WI38 (cell line): ENCODE measurements at regions not wholly inside any gene's neighbourhood (a gene's known extent, or its start where the extent isn't known, plus 50 kb on each side); places are given as distances from the start of the nearest gene placed in this dataset.
"Not testable (repeated sequence)": the region's sequence is repeated elsewhere in the genome, so short reads cannot be mapped to it uniquely, and the experiment has no call there.

Experiments
- H3K4me3 ChIP-seq: 2 replicates; pipeline ENCODE4 v1.5.1; 2011; ENCODE audit warnings: low read depth, mild to moderate bottlenecking, control low read depth, low read length
- CTCF ChIP-seq: IDR thresholded peaks from 2 replicates; pipeline ENCODE4 v1.5.1; 2012; ENCODE audit warnings: low read depth, mild to moderate bottlenecking, control low read depth, low read length

- no peak overlapping the region for H3K4me3 ChIP-seq
- no peak for TF ChIP-seq CTCF
Observed at GRCh38 chr13:63853816-63854215, 2438.2 kb upstream of the PCDH20 start.

GRCh38 chr13:63851526-63851925 is 2435.9 kb upstream of the PCDH20 start:
- TF ChIP-seq CTCF: no peak
- no peak overlapping the region for H3K4me3 ChIP-seq

GRCh38 chr13:63843766-63844699 is 2428.4 kb upstream of the PCDH20 start:
- TF ChIP-seq CTCF: no peak
- no peak overlapping the region for H3K4me3 ChIP-seq

GRCh38 chr13:63842102-63842501 is 2426.5 kb upstream of the PCDH20 start:
- TF ChIP-seq CTCF: no peak
- H3K4me3 ChIP-seq: no peak overlapping the region

- TF ChIP-seq CTCF: no peak
- H3K4me3 ChIP-seq: no peak overlapping the region
Observed at GRCh38 chr13:63840551-63841421, 2425.1 kb upstream of the PCDH20 start.

- no peak for TF ChIP-seq CTCF
- H3K4me3 ChIP-seq: no peak overlapping the region
Observed at GRCh38 chr13:63838366-63839110, 2422.9 kb upstream of the PCDH20 start.

- H3K4me3 ChIP-seq: not testable (repeated sequence)
Observed at GRCh38 chr13:63837701-63838100, 2422.1 kb upstream of the PCDH20 start.

GRCh38 chr13:63829609-63830008 is 2414.0 kb upstream of the PCDH20 start:
- not testable (repeated sequence) for H3K4me3 ChIP-seq

GRCh38 chr13:63821785-63822184 is 2406.1 kb upstream of the PCDH20 start:
- H3K4me3 ChIP-seq: not testable (repeated sequence)

- H3K4me3 ChIP-seq: not testable (repeated sequence)
Observed at GRCh38 chr13:63811428-63812004, 2395.9 kb upstream of the PCDH20 start.

GRCh38 chr13:63791134-63791533 is 2375.5 kb upstream of the PCDH20 start:
- H3K4me3 ChIP-seq: not testable (repeated sequence)
